GM18909 (cell line): ENCODE measurements at regions not wholly inside any gene's neighbourhood (a gene's known extent, or its start where the extent isn't known, plus 50 kb on each side); places are given as distances from the start of the nearest gene placed in this dataset.
"Not testable (repeated sequence)": the region's sequence is repeated elsewhere in the genome, so short reads cannot be mapped to it uniquely, and the experiment has no call there.

Experiments used
- ATAC-seq: cut with Tn5 transposase; IDR thresholded peaks from one replicate; pipeline ENCODE4 v1.9.1; 2021; ENCODE audit warnings: mild to moderate bottlenecking; ENCODE audit not compliant: unreplicated experiment, poor library complexity

GRCh38 chr4:95779447-95779846 is 60.4 kb upstream of the PDHA2 start:
- no peak for ATAC-seq

- no peak for ATAC-seq
These were observed 61.2 kb upstream of the PDHA2 start for GRCh38 chr4:95778666-95779065.

- not testable (repeated sequence) for ATAC-seq
These were observed 69.3 kb upstream of the PDHA2 start for GRCh38 chr4:95770605-95771004.

GRCh38 chr4:95764961-95765360 is 74.9 kb upstream of the PDHA2 start:
- ATAC-seq, result no peak

GRCh38 chr4:95761871-95762270 is 78.0 kb upstream of the PDHA2 start:
- no peak for ATAC-seq

- no peak for ATAC-seq
These were observed 78.5 kb upstream of the PDHA2 start for GRCh38 chr4:95761426-95761825.

GRCh38 chr4:95760646-95761045 is 79.2 kb upstream of the PDHA2 start:
- not testable (repeated sequence) for ATAC-seq

GRCh38 chr4:95758001-95758400 is 81.9 kb upstream of the PDHA2 start:
- ATAC-seq, result no peak

- no peak for ATAC-seq
These were observed 85.2 kb upstream of the PDHA2 start for GRCh38 chr4:95754667-95755066.

GRCh38 chr4:95749204-95749603 is 90.7 kb upstream of the PDHA2 start:
- no peak for ATAC-seq

- no peak for ATAC-seq
These were observed 97.0 kb upstream of the PDHA2 start for GRCh38 chr4:95742872-95743271.

GRCh38 chr4:95742179-95742578 is 97.7 kb upstream of the PDHA2 start:
- ATAC-seq, result no peak

- ATAC-seq, result no peak
These were observed 107.8 kb upstream of the PDHA2 start for GRCh38 chr4:95732061-95732460.

GRCh38 chr4:95729596-95729995 is 110.3 kb upstream of the PDHA2 start:
- ATAC-seq, result no peak

- no peak for ATAC-seq
These were observed 111.7 kb upstream of the PDHA2 start for GRCh38 chr4:95728145-95728544.

GRCh38 chr4:95715830-95716229 is 124.1 kb upstream of the PDHA2 start:
- no peak for ATAC-seq

GRCh38 chr4:95714571-95714970 is 125.3 kb upstream of the PDHA2 start:
- no peak for ATAC-seq

- no peak for ATAC-seq
These were observed 134.6 kb upstream of the PDHA2 start for GRCh38 chr4:95705323-95705722.

- ATAC-seq, result no peak
These were observed 138.3 kb upstream of the PDHA2 start for GRCh38 chr4:95701500-95702170.

- no peak for ATAC-seq
These were observed 145.5 kb upstream of the PDHA2 start for GRCh38 chr4:95694411-95694810.

- ATAC-seq, result no peak
These were observed 144.8 kb upstream of the UNC5C start for GRCh38 chr4:95693594-95693993.

- ATAC-seq, result no peak
These were observed 127.4 kb upstream of the UNC5C start for GRCh38 chr4:95676190-95676589.

- ATAC-seq, result no peak
These were observed 126.8 kb upstream of the UNC5C start for GRCh38 chr4:95675623-95676022.
